ENCODE measurements at regions not wholly inside any gene's neighbourhood (a gene's known extent, or its start where the extent isn't known, plus 50 kb on each side); places are given as distances from the start of the nearest gene placed in this dataset.

DNA sequence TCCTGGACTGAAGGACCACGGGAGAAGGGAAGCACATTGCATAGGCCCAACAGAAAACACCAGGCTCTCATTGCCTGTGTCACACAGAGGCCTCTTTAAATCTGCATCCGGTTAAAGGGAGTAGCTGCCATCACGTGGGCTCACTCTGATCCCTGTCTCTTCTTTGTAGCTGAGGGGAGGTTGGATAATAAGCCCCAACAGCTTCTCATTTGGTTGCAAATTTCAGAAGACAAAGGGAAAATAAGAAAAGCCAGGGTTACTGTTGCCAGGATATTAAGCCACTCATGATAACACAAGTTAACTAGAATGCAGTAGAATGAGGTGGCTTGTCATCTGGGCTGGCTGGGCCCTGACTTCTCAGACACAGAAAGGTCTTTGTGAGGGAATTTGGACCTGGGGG, 325.1 kb upstream of the ERCC4 start:
- no peaks in the 10 kb centered on the region for H3K36me3 ChIP-seq
- H3K27ac ChIP-seq, result no peak overlapping the region
- intact Hi-C loops (cut with DNase I), result no loop called here
- no peak for TF ChIP-seq POLR2A (IDR thresholded peaks at IDR 0.05)
- TF ChIP-seq, protein P1, sequence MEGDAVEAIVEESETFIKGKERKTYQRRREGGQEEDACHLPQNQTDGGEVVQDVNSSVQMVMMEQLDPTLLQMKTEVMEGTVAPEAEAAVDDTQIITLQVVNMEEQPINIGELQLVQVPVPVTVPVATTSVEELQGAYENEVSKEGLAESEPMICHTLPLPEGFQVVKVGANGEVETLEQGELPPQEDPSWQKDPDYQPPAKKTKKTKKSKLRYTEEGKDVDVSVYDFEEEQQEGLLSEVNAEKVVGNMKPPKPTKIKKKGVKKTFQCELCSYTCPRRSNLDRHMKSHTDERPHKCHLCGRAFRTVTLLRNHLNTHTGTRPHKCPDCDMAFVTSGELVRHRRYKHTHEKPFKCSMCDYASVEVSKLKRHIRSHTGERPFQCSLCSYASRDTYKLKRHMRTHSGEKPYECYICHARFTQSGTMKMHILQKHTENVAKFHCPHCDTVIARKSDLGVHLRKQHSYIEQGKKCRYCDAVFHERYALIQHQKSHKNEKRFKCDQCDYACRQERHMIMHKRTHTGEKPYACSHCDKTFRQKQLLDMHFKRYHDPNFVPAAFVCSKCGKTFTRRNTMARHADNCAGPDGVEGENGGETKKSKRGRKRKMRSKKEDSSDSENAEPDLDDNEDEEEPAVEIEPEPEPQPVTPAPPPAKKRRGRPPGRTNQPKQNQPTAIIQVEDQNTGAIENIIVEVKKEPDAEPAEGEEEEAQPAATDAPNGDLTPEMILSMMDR (IDR thresholded peaks at IDR 0.05), result no peak
- H3K9me3 ChIP-seq, result no peaks in the 10 kb centered on the region
- no peak for DNase-seq
- H3K27me3 ChIP-seq, result no peaks in the 10 kb centered on the region
- H3K4me1 ChIP-seq, result no peaks in the 10 kb centered on the region
- 32% methylated on average over 3 of the region's 3 CpGs; no CpG with 5 or more reads in 1 of the 2 donors for WGBS, 2 donors
- no peak overlapping the region for H3K4me3 ChIP-seq

DNA sequence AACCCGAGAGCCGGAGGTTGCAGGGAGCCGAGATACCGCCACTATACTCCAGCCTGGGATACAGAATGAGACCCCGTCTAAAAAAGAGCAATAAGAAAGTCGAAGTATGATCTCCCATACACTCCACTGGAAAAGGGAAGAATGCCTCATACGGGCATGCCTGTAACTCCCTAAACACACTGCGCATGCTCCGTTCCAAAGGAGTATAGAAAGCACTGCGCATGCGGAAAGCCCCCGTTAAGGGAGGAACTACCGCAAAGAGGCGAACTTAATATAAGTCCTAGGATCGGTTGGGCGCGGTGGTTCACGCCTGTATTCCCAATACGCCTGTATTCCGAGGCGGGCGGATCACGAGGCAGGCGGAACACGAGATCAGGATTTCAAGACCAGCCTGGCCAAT, 313.1 kb upstream of the ERCC4 start:
- Histone ChIP-seq H3K4me1 (no peaks in the 10 kb centered on the region), H3K36me3 (no peaks in the 10 kb centered on the region), H3K9me3 (no peaks in the 10 kb centered on the region), H3K27ac (no peak overlapping the region), H3K27me3 (no peaks in the 10 kb centered on the region), H3K4me3 (no peak overlapping the region)
- TF ChIP-seq, protein P1 (IDR thresholded peaks at IDR 0.05), result no peak
- TF ChIP-seq POLR2A (IDR thresholded peaks at IDR 0.05), result no peak
- 78 to 94% methylated on average over 19 to 25 of the region's 25 CpGs for whole genome bisulfite sequencing, 2 donors
- intact Hi-C loops (cut with DNase I), result no loop called here
- no peak for DNase-seq

DNA sequence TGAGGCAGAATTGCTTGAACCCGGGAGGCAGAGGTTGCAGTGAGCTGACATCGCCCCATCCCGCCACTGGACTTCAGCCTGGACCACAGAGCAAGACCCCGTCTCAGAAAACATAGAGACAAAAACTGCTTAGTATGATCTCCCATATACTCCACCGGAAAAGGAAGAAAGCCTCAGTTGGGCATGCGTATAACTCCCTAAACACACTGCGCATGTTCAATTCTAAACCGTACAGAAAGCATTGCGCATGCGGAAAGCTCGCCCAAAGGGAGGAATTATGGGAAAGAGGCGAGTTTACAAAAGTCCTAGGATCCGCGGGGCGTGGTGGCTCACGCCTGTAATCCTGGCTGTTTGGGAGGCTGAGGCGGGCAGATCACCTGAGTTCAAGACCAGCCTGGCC, 312.7 kb upstream of the ERCC4 start:
- H3K27me3 ChIP-seq, result no peaks in the 10 kb centered on the region
- 85 to 88% methylated on average over 16 of the region's 17 CpGs for WGBS, 2 donors
- H3K4me3 ChIP-seq, result no peak overlapping the region
- no peaks in the 10 kb centered on the region for H3K4me1 ChIP-seq
- TF ChIP-seq POLR2A (IDR thresholded peaks at IDR 0.05), result no peak
- TF ChIP-seq, protein P1 (IDR thresholded peaks at IDR 0.05), result no peak
- intact Hi-C loops (cut with DNase I), result no loop called here
- no peak for DNase-seq
- H3K9me3 ChIP-seq, result no peaks in the 10 kb centered on the region
- H3K27ac ChIP-seq, result no peak overlapping the region
- no peaks in the 10 kb centered on the region for H3K36me3 ChIP-seq

DNA sequence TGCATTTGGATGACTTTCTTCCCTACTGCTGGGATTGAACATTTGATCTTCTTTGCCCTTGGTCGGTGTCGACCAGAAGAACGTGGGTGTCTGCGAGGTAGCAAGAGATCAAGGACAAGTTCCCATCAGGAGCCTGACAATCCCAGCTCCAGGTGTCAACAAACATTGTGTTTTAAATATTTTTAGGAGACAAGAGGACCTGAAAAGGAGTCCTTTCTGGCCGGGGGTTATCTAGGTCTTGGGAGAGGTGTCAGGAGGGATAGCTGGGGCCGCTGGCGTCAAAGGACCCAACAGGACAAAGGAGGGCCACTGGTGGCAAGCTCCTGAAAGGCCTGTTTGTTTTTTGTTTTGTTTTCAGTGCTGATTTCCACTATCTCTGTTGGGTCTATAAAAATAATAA, 308.4 kb upstream of the ERCC4 start:
- Histone ChIP-seq H3K4me1 (no peaks in the 10 kb centered on the region), H3K4me3 (no peak overlapping the region), H3K9me3 (no peaks in the 10 kb centered on the region), H3K36me3 (no peaks in the 10 kb centered on the region), H3K27me3 (no peaks in the 10 kb centered on the region), H3K27ac (no peak overlapping the region)
- DNase-seq, result no peak
- TF ChIP-seq, protein P1 (IDR thresholded peaks at IDR 0.05), result no peak
- TF ChIP-seq POLR2A (IDR thresholded peaks at IDR 0.05), result no peak
- intact Hi-C loops (cut with DNase I), result no loop called here
- WGBS, 2 donors, result 57% methylated on average over 7 of the region's 7 CpGs

DNA sequence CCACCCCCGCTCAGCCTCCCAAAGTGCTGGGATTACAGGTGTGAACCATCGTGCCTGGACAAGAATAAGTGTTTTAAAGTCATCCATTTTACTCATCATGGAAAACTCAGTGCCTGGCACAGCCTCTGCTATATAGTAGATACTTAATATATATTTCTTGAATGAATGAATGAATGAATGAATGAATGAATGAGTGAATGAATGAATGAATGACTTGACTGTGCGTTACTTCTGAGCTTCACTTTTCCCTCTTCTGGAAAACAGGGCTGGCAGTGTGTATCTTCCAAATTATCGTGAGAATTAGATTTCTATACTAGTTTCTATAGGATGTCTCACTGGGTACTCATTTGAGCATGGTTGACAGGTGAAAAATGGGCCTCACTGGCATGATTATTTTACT, 307.3 kb upstream of the ERCC4 start:
- H3K4me1 ChIP-seq, result no peaks in the 10 kb centered on the region
- WGBS, 2 donors, result 65 to 79% methylated on average over 3 to 4 of the region's 4 CpGs
- intact Hi-C loops (cut with DNase I), result no loop called here
- DNase-seq, result no peak
- no peaks in the 10 kb centered on the region for H3K9me3 ChIP-seq
- H3K4me3 ChIP-seq, result no peak overlapping the region
- no peaks in the 10 kb centered on the region for H3K36me3 ChIP-seq
- TF ChIP-seq POLR2A (IDR thresholded peaks at IDR 0.05), result no peak
- TF ChIP-seq, protein P1 (IDR thresholded peaks at IDR 0.05), result no peak
- H3K27ac ChIP-seq, result no peak overlapping the region
- no peaks in the 10 kb centered on the region for H3K27me3 ChIP-seq
